GM18873 (cell line): ENCODE measurements at regions not wholly inside any gene's neighbourhood (a gene's known extent, or its start where the extent isn't known, plus 50 kb on each side); places are given as distances from the start of the nearest gene placed in this dataset.
A peak's percentile ranks its signal among the peaks of the same experiment; 100 is the strongest.

ENCODE experiments used
- ATAC-seq: cut with Tn5 transposase; IDR thresholded peaks from one replicate; pipeline ENCODE4 v1.9.1; 2021; ENCODE audit warnings: mild to moderate bottlenecking, moderate library complexity, moderate number of reproducible peaks; ENCODE audit not compliant: unreplicated experiment, low FRiP score

GRCh38 chr12:89038831-89039512 lies 313.3 kb downstream of the DUSP6 start:
- ATAC-seq: peak; percentile 44

GRCh38 chr12:89033062-89033461 lies 319.2 kb downstream of the DUSP6 start:
- no peak for ATAC-seq

- ATAC-seq: no peak
Observed at GRCh38 chr12:89029961-89030360, 322.3 kb downstream of the DUSP6 start.

- no peak for ATAC-seq
Observed at GRCh38 chr12:89024580-89024979, 327.7 kb downstream of the DUSP6 start.

- no peak for ATAC-seq
Observed at GRCh38 chr12:89023936-89024335, 328.4 kb downstream of the DUSP6 start.

- no peak for ATAC-seq
Observed at GRCh38 chr12:89020689-89021088, 331.6 kb downstream of the DUSP6 start.

GRCh38 chr12:89020121-89020480 lies 332.2 kb downstream of the DUSP6 start:
- no peak for ATAC-seq

- ATAC-seq: peak; percentile 97
Observed at GRCh38 chr12:89019439-89020120, 332.7 kb downstream of the DUSP6 start.

GRCh38 chr12:89016970-89017778 lies 335.1 kb downstream of the DUSP6 start:
- ATAC-seq: peak; percentile 43

- no peak for ATAC-seq
Observed at GRCh38 chr12:89015419-89015818, 336.9 kb downstream of the DUSP6 start.

- no peak for ATAC-seq
Observed at GRCh38 chr12:88998421-88998820, 353.9 kb downstream of the DUSP6 start.

- ATAC-seq: no peak
Observed at GRCh38 chr12:88996200-88996788, 356.0 kb downstream of the DUSP6 start.

- no peak for ATAC-seq
Observed at GRCh38 chr12:88994971-88995370, 357.3 kb downstream of the DUSP6 start.

- no peak for ATAC-seq
Observed at GRCh38 chr12:88994537-88994936, 357.8 kb downstream of the DUSP6 start.

- ATAC-seq: no peak
Observed at GRCh38 chr12:88993651-88994050, 358.6 kb downstream of the DUSP6 start.

- no peak for ATAC-seq
Observed at GRCh38 chr12:88986056-88986455, 366.2 kb downstream of the DUSP6 start.

- no peak for ATAC-seq
Observed at GRCh38 chr12:88985631-88986030, 366.7 kb downstream of the DUSP6 start.

- ATAC-seq: no peak
Observed at GRCh38 chr12:88985011-88985410, 367.3 kb downstream of the DUSP6 start.

- no peak for ATAC-seq
Observed at GRCh38 chr12:88982694-88983093, 369.6 kb downstream of the DUSP6 start.

- no peak for ATAC-seq
Observed at GRCh38 chr12:88977115-88977514, 375.2 kb downstream of the DUSP6 start.

- ATAC-seq: no peak
Observed at GRCh38 chr12:88973998-88974397, 378.3 kb downstream of the DUSP6 start.
